ENCODE measurements at regions not wholly inside any gene's neighbourhood (a gene's known extent, or its start where the extent isn't known, plus 50 kb on each side); places are given as distances from the start of the nearest gene placed in this dataset.

DNA sequence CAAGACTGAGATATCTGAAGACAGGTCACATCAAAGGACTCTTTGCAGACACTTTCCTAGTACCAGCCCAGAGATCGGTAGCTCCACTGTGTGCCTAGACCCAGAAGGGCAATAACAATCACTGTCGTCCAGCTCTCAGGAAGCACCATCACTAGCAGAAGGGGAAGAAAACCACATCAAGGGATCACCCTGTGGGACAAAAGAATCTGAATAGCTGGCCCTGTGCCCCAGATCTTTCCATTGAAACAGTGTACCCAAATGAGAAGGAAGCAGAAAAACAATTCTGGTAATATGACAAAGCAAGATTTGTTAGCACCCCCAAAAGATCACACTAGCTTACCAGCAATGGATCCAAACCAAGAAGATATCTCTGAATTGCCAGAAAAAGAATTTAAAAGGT, 404.4 kb upstream of the NECTIN3 start:
- Histone ChIP-seq H3K27me3 (replicated peaks; ENCODE audit: insufficient read depth, low read depth, low read length, poor library complexity) (no peaks in the 10 kb centered on the region), H3K4me3 (ENCODE audit: low read depth, low read length, poor library complexity, severe bottlenecking) (no peak overlapping the region), H3K36me3 (ENCODE audit: insufficient read depth, low read length, poor library complexity, severe bottlenecking) (no peaks in the 10 kb centered on the region), H3K9me3 (ENCODE audit: low read depth, low read length, poor library complexity, severe bottlenecking) (peaks cover 3% of the 10 kb centered on the region), H3K4me1 (ENCODE audit: insufficient read depth, low read length, poor library complexity, severe bottlenecking) (no peaks in the 10 kb centered on the region), H3K27ac (ENCODE audit: low read depth, low read length, poor library complexity, severe bottlenecking) (no peak overlapping the region)
- ChIA-PET CTCF (no interaction called here), POLR2A (ENCODE audit: low non-redundant PET) (no interaction called here)
- BruUV-seq (replicated peaks) = no TSS peak
- DNase-seq (ENCODE audit: low spot score) = no peak
- intact Hi-C loops (cut with micrococcal nuclease; ENCODE audit: unreplicated experiment) = no loop called here
- TF ChIP-seq, protein P1, sequence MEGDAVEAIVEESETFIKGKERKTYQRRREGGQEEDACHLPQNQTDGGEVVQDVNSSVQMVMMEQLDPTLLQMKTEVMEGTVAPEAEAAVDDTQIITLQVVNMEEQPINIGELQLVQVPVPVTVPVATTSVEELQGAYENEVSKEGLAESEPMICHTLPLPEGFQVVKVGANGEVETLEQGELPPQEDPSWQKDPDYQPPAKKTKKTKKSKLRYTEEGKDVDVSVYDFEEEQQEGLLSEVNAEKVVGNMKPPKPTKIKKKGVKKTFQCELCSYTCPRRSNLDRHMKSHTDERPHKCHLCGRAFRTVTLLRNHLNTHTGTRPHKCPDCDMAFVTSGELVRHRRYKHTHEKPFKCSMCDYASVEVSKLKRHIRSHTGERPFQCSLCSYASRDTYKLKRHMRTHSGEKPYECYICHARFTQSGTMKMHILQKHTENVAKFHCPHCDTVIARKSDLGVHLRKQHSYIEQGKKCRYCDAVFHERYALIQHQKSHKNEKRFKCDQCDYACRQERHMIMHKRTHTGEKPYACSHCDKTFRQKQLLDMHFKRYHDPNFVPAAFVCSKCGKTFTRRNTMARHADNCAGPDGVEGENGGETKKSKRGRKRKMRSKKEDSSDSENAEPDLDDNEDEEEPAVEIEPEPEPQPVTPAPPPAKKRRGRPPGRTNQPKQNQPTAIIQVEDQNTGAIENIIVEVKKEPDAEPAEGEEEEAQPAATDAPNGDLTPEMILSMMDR (conservative IDR thresholded peaks at IDR 0.05; ENCODE audit: low read depth, low read length) = no peak
- no peak for TF ChIP-seq EZH2 (IDR thresholded peaks at IDR 0.05; ENCODE audit: borderline replicate concordance, low read depth, low read length, poor library complexity, severe bottlenecking)

DNA sequence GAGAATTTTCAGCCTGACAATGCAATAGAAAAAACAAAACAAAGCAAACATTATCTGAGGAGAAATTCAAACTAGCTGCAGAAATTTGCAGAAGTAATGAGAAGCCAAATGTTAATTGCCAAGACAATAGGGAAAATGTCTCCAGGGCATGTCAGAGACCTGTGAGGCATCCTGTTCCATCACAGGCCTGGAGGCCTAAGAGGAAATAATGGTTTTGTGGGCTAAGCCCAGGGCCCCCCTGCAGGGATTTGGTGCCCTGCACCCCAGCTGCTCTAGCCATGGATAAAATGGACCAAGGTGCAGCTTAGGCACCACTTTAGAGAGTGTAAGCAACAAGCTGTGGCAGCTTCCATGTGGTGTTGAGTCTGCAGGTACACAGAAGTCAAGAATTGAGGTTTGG, 401.2 kb upstream of the NECTIN3 start:
- ChIA-PET POLR2A (ENCODE audit: low non-redundant PET) (no interaction called here), CTCF (no interaction called here)
- Histone ChIP-seq H3K9me3 (ENCODE audit: low read depth, low read length, poor library complexity, severe bottlenecking) (no peaks in the 10 kb centered on the region), H3K4me3 (ENCODE audit: low read depth, low read length, poor library complexity, severe bottlenecking) (no peak overlapping the region), H3K27me3 (replicated peaks; ENCODE audit: insufficient read depth, low read depth, low read length, poor library complexity) (no peaks in the 10 kb centered on the region), H3K36me3 (ENCODE audit: insufficient read depth, low read length, poor library complexity, severe bottlenecking) (no peaks in the 10 kb centered on the region), H3K4me1 (ENCODE audit: insufficient read depth, low read length, poor library complexity, severe bottlenecking) (no peaks in the 10 kb centered on the region), H3K27ac (ENCODE audit: low read depth, low read length, poor library complexity, severe bottlenecking) (no peak overlapping the region)
- DNase-seq (ENCODE audit: low spot score) = no peak
- intact Hi-C loops (cut with micrococcal nuclease; ENCODE audit: unreplicated experiment) = no loop called here
- TF ChIP-seq, protein P1 (conservative IDR thresholded peaks at IDR 0.05; ENCODE audit: low read depth, low read length) = no peak
- no peak for TF ChIP-seq EZH2 (IDR thresholded peaks at IDR 0.05; ENCODE audit: borderline replicate concordance, low read depth, low read length, poor library complexity, severe bottlenecking)
- BruUV-seq (replicated peaks) = no TSS peak

DNA sequence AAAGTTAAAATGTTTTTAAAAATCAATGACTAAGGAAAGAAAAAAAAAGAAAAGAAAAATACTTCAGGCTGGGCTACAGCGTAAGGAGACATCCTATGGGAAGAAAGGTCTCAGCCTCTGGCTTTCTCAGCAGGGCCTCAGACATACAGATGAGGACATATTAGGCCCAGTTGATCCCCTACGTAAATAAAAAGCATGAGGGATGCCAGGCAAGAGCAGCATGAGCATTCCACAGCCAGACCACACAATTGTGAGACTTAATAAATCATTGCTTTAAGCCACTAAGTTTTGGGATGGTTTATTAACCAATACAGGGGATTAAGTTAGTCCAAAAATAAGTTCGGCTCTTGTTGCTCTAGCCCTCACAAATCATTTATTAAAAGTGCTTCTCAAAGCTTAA, 394.1 kb upstream of the NECTIN3 start:
- Histone ChIP-seq H3K27ac (ENCODE audit: low read depth, low read length, poor library complexity, severe bottlenecking) (no peak overlapping the region), H3K4me1 (ENCODE audit: insufficient read depth, low read length, poor library complexity, severe bottlenecking) (no peaks in the 10 kb centered on the region), H3K27me3 (replicated peaks; ENCODE audit: insufficient read depth, low read depth, low read length, poor library complexity) (no peaks in the 10 kb centered on the region), H3K9me3 (ENCODE audit: low read depth, low read length, poor library complexity, severe bottlenecking) (no peaks in the 10 kb centered on the region), H3K4me3 (ENCODE audit: low read depth, low read length, poor library complexity, severe bottlenecking) (no peak overlapping the region), H3K36me3 (ENCODE audit: insufficient read depth, low read length, poor library complexity, severe bottlenecking) (no peaks in the 10 kb centered on the region)
- POLR2A ChIA-PET (ENCODE audit: low non-redundant PET) = no interaction called here
- no TSS peak for BruUV-seq (replicated peaks)
- no peak for TF ChIP-seq EZH2 (IDR thresholded peaks at IDR 0.05; ENCODE audit: borderline replicate concordance, low read depth, low read length, poor library complexity, severe bottlenecking)
- TF ChIP-seq, protein P1 (conservative IDR thresholded peaks at IDR 0.05; ENCODE audit: low read depth, low read length) = no peak
- CTCF ChIA-PET = no interaction called here
- no peak for DNase-seq (ENCODE audit: low spot score)
- intact Hi-C loops (cut with micrococcal nuclease; ENCODE audit: unreplicated experiment) = no loop called here

All from A673 (cell line).